Keratinocyte (primary cell): ENCODE measurements at regions not wholly inside any gene's neighbourhood (a gene's known extent, or its start where the extent isn't known, plus 50 kb on each side); places are given as distances from the start of the nearest gene placed in this dataset.

Experiments
- CTCF ChIP-seq, 3 experiments: IDR thresholded peaks in 1 of 3; conservative IDR thresholded peaks in 1 of 3; optimal IDR thresholded peaks in 1 of 3; 2 replicates in 2 of 3; 3 replicates in 1 of 3; pipeline versions ENCODE3 to v1.5.1; 2011; ENCODE audit warnings: low read length in 3 of 3, mild to moderate bottlenecking in 3 of 3, moderate library complexity in 2 of 3, control low read depth in 1 of 3, inconsistent platforms in 1 of 3; ENCODE audit not compliant: insufficient read depth in 2 of 3; ENCODE audit errors: extremely low read depth in 1 of 3
- EZH2 ChIP-seq: IDR thresholded peaks from one replicate; pipeline ENCODE4 v1.6.1; 2012; ENCODE audit warnings: inconsistent platforms, mild to moderate bottlenecking, low read length, moderate library complexity

GRCh38 chr18:40296717-40297413 lies 1658.2 kb upstream of the PIK3C3 start:
- TF ChIP-seq EZH2 (no peak), CTCF (optimal IDR thresholded peaks at IDR 0.05 in 1 of 3, IDR thresholded peaks at IDR 0.05 in 1 of 3, conservative IDR thresholded peaks at IDR 0.05 in 1 of 3; ENCODE audit: extremely low read depth in 1 of 3, insufficient read depth in 2 of 3, low read length in 3 of 3) (no peak)
